Kidney capillary endothelial cell (primary cell): ENCODE measurements at regions not wholly inside any gene's neighbourhood (a gene's known extent, or its start where the extent isn't known, plus 50 kb on each side); places are given as distances from the start of the nearest gene placed in this dataset.

Experiments used
- DNase-seq: peaks from one replicate; pipeline ENCODE4 v3.0.0-alpha.2; 2018; ENCODE audit warnings: low spot score

DNA sequence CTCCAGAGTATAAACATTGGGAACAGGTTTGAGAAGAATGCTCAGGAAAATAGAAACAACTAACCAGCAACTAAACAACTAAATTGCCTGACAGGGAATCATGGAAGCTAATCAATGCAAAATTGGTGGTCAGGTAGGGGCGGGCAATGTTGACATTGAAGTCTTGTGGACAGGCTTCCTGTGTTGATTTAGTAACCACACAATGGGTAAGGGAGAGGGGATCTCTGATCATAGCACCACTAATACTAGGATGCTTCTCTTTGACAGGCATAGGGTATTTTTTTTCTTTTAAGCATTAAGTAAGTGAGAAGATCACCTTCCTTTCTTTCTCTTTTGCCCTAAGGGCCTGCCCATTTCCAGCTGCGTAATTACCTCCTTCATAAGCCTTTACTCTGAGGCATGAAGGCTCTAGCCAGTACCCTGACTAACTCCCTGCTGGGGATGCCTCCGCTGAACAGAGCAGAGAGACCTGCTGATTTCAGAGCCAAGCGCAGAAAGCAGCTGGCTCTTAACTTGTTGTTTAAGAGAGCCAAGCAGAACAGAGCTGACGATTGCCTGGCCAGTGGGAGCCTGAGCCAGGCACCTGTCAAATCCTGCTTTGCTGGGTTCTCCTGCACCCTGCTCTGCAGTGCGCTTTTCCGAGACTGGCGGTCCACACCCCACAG is 118.7 kb downstream of the BMP2 start:
- no peak for DNase-seq

- no peak for DNase-seq
Measured at GRCh38 chr20:6887966-6888365, 120.5 kb downstream of the BMP2 start.

- DNase-seq, result no peak
Measured at GRCh38 chr20:6888736-6889395, 121.4 kb downstream of the BMP2 start.

DNA sequence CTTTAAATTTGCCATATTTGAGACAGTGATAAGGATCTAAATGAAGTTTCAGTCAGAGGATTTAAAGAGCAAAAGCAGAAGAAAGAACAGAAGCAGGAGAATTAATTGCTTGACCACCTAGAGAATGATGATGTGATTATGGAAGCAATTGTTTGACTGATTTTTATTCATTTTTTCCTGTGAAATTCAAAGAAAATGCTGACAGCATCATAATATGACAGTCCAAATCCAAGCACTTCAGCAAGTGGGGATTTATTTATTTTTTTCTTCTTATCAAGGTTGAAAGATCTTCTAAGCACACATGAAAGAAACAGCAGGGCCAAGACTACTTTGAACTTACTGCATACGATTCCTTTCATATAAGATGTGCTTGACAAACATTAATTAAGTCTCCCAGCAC is 125.2 kb downstream of the BMP2 start:
- no peak for DNase-seq

DNA sequence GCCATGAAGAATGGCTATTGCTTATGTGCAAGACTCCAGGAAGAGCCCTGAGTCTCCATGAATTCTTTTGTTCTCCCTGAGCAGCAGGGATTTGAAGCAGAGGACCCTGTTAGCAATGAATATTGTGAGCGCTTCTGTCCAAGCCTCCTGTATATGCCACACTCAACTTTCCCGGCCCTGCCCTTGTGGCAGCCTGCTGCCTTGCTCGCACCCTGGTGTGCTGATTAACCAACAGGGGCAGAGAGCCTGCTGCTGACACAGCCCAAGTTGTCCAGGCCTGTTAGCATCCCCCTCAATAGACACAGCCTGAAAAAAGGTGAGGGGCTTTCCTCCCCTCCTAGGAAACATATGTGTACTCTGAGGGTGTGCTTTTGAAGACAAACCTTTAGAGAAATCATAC is 131.4 kb downstream of the BMP2 start:
- DNase-seq, result no peak

DNA sequence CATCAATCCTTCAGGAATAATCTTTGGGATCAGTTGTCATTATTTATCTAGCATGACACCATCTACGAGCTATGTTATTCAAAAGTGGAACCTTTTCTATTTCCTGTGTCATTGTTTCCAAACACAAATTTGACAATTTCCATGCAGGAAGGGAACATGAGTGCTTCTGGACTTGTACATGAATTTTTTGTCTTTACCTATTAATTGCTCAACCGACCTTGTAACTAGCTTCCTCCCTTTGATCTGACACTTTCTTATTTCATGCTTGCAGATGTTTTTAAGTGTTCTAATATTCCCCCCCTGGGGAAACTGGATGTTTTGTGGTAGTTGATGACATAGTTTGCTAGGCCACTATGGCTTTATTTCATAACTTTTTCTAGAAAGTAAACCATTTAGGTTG is 139.4 kb downstream of the BMP2 start:
- DNase-seq, result no peak

DNA sequence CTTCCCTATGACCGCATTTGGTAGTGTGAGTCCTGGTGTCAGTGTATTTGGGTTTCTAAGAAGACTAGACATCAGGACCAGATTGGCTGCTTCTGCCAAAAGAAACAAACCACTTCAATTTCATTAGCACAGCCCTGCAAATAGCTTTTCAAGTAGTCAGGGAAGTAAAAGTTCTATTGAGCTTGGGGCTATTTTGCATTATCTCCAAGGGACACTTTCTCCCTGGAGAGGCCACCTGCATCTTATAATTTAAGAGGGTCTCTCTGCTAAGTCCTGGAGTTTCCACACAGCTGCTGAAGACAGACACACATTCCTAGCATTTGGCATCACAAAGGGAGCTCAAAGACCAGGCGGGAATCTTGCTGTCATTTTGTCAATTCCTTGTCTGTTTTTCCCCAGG is 141.2 kb downstream of the BMP2 start:
- DNase-seq, result no peak

- DNase-seq, result no peak
Measured at GRCh38 chr20:6909608-6910007, 142.1 kb downstream of the BMP2 start.

DNA sequence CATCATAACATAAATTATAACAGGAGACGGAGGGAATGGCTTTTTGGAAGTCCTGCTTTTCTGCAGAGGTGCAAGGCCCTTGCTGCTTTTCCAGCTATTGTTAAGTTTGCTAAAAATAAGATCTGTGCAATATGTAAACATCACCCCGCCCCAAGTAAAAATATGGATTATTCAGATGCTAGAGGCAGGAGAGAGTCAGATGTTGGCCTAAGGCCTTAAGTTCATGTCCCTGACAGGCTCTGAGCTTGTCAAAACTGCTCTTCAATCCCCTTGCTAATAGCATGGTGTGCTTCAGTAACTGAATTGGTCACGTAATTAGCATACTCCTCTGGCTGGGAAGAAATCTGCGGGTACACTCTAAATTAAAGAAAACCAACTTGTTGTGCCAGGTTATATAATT is 147.5 kb downstream of the BMP2 start:
- DNase-seq, result no peak

- DNase-seq, result no peak
Measured at GRCh38 chr20:6916938-6917337, 149.5 kb downstream of the BMP2 start.

- no peak for DNase-seq
Measured at GRCh38 chr20:6919792-6920468, 152.4 kb downstream of the BMP2 start.

GRCh38 chr20:6920991-6921613 is 153.6 kb downstream of the BMP2 start:
- DNase-seq, result no peak

- DNase-seq, result no peak
Measured at GRCh38 chr20:6921717-6922386, 154.4 kb downstream of the BMP2 start.

- no peak for DNase-seq
Measured at GRCh38 chr20:6924681-6925080, 157.2 kb downstream of the BMP2 start.

DNA sequence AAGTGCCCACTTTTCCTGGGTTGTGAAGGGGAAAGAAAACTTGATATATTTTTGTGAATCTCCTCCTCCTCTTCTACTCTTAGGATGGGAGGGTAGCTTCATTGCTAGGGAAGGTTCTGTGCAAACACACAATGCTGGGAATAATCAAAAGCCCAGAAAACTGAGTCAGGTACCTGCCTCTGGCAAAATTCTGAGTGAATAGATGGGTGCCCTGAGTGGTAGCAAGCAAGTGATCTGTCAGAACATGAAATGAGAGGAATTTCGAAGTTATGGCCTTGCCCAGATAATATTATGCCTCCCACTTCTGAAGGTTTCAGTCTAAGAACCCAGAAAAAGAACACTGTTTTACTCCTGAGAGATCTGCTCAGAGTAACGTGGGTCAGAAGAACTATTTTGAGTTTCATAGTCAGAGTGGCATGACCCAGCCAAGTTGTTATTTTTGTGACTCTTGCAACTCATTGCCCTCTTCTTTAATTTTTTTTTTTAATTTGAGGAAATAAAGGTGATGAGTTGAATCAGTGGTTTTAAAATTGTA is 158.3 kb downstream of the BMP2 start:
- no peak for DNase-seq

DNA sequence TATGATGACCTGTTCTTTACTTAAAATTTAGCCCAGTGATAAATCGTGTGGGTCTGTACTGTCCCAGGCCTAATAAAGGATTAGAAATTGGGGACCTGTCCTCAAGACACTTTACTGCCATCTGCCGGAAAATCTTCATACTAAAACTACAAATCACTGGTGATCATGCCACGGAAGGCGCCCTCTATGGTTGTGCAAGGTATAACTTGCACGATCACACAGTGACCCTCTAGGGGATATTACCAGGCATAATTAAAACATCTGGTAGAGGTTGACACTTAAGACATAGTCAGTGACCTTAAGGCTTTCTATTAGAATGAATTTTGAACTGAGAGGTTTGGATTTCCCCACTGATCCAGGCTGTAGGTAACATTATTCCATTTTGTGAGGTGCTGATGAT is 172.6 kb downstream of the BMP2 start:
- DNase-seq, result peak; percentile 3

DNA sequence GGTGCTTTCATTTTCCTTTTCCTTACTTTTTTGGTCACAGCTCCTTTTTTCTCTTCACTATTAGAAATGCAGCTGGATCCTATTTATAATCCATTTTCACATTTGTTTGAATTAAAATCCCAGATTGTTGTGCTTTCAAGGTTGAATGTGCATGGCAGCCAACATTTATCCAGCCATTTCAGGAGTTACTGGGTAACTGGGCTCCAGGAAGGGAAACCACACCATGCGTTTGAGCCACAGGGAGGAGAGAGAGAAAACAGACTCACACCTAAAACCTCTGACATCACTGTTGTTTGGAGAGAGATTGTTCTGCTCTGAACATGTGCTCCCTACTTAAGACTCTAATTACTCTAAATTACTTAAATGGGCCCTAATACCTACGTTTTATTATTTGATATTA is 173.4 kb downstream of the BMP2 start:
- DNase-seq, result no peak

- no peak for DNase-seq
Measured at GRCh38 chr20:6941571-6941970, 174.1 kb downstream of the BMP2 start.

DNA sequence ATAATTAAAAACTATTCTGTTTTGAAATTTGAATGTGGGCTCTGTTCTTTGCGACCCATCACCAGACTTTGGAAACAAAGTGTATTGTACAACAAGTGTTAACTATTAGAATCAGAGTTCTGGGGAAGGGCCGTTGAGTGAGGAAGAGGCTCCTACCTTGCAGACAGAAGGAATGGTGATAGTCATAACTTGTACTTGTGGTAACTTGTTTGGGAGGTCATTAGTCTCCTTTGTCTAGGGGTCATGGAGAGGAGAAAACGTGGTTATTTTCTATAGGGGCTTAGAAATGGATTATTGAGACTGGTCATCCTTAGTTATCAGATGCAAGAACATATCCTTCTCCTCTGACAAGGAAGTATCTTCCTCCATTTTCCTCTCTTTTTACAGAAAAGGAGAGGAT is 174.8 kb downstream of the BMP2 start:
- no peak for DNase-seq

- no peak for DNase-seq
Measured at GRCh38 chr20:6944292-6944691, 176.8 kb downstream of the BMP2 start.

DNA sequence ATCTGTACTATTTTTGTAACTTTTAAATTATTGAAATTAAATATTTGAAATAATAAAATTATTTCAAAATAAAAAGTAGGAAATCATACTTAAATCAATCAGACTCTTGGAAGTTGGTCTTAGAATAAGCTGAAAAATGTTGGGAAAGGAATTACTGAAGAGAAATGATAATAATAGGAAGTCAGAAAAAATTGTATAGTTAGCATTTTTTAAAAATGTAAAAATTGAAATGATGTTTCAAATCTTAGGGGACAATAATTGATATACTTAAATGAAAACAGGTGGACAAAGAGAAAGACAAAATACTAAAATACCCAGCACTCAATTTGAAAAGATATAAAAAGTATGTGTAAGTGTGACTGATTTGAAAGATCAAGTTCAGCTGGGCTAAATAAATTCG is 186.1 kb downstream of the BMP2 start:
- no peak for DNase-seq

DNA sequence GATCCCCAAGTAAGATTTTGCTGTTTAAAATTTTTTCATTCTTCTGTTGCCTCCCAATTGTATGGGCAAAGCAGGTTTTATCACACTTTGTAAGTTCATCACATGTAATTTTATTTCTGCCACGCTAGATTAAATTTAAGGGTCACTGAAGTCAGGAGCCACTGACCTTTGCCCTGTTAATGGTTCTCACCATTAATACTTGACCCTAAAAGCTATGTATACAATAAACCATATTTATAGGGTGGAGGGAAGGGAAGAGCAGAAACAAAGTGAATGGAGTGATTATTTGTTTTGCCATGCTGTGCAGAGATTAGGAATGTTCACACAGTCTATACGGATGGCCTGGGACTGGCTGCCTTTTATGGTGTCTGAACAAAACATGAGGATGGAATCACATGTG is 186.7 kb downstream of the BMP2 start:
- no peak for DNase-seq
